Cerebellar nuclear complex (tissue), 1 donor: ENCODE measurements at regions not wholly inside any gene's neighbourhood (a gene's known extent, or its start where the extent isn't known, plus 50 kb on each side); places are given as distances from the start of the nearest gene placed in this dataset.

Experiments
- DNase-seq, 2 experiments: peaks; one replicate each; lab custom pipeline; 2025; lab: John Stamatoyannopoulos, UW

DNA sequence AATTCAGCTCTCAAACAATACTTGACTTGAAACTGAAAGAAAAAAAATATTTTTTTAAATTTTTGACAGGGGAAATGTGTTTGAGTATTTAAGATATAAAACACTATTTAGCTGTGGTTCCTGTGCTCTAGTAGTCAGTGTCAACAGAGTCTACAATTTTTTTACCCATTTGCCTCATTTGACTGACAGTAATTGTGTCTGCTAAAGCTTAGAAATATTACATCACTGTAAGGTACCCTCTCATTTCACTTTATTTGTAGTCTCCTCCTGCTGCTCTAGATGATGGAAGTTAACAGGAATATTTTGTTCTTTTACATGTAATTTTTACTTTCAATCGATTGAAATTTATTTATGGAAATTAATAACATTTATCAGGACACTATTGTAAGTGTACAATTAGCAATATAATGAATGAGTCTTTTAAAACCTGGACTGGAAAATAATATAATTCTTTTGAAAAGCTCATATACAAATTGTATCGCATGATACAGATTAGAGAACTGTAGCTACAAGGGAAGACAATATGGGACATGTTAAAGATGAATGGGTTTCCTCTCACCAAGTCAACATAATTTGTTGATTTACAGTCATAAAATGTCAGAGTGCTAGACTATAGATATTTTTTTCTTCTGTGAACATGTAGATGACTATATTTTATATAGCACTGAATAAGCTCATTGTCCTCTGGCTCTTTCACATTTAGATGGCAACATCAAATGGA is 1186.5 kb upstream of the ADGRL3 start:
- DNase-seq, result no peak

DNA sequence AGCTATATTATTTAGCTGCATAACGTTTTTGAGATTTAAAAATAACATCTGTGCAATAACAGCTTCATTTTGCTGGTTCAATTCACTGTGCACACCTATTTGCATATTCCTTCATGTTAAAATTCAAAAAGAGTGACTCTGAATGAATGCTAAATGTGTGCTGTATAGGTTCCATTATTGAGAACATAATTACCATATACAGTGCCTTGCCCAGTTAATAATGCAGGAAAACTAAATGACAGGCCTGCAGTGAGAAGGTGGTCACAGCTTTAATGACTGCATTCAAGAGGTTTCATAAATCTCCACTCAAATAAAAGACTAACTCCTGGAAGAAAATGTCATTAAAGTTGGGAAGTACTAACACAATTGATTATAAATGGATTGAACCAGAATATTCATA is 1183.2 kb upstream of the ADGRL3 start:
- no peak for DNase-seq

DNA sequence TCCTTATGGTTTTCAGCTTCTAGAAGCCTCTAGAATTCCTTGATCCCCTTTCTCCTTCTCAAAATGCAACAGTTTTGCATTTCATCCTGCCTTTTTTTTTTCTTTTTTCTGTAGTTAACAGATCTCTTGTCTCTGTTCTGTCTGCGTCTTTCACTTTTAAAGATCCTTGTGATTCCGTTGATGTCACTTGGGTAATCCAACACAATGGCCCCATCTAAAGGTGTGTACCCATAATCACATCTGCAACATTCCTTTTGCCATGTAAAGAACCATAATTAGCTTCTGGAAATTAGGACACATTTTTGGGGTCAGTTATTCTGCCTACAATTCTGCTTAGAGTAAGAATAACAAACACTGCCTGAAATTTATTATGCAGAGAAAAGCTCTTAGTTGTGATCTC is 1180.9 kb upstream of the ADGRL3 start:
- DNase-seq, result no peak

DNA sequence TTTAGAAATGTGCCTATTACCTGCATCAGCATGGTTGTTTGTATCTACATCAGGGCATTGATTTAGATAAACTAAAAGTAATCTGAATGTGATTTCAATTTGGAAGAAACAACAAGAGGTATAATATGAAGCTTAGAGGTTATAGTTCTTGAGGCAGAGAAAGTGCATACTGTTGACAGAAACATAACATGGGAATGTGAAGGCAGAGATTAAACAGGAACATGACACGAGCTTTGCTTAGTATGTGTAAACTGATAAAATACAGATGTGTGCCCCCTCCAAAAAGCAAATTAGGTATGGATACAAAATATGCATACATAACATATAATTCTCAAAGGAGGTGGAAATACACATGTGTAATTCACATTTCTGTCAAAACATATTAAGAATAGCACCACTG is 1180.2 kb upstream of the ADGRL3 start:
- DNase-seq, result no peak

DNA sequence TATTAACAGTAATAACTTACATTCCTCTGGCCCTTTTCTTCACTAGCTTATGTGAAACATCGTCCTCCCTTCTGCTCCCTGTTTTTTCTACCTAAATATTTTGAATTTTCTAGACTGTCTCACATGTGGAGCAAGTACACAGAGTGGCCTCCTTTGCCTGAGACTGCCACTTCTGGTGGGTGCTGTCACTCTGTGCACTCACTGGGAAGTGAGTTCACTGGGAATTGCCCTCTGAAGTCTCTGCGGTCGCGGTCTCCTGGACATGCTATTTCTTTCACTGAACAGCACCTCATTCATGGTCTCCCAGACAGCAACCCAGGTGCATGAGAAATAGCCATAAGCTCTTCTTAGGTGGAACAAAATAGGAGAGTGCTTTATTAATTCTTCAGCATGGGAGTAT is 1179.7 kb upstream of the ADGRL3 start:
- DNase-seq, result no peak

DNA sequence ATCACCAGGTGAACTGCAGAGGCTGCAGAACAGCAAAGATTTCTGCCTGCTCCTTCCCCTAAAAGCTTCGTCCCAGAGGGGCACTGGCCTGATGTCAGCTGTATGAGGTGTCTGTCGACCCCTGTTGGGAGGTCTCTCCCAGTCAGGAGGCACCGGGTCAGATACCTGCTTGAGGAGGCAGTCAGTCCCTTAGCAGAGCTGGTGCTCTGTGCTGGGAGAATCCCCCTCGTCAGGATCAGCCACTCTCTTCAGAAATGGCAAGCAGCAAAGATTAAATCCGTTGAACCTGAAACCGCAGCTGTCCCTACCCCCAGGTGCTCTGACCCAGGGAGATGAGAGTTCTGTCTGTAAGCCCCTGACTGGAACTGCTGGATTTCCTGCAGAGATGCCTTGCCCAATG is 1166.3 kb upstream of the ADGRL3 start:
- no peak for DNase-seq

DNA sequence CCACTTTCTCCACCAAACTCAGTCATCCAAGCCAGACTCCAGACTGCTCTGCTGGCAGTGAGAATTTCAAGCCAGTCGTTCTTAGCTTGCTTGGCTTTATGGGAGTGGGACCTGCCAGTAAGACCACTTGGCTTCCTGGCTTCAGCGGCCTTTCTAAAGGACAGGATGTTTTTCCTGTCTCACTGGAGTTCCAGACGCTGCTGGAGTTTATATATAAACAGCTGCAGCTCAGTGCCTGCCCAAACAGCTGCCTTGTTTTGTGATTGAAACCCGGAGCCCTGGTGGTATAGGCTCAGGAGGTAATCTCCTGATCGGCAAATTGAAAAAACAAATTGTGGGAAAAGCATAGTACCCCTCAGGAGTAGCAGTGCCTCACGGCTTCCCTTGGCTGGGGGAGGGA is 1165.8 kb upstream of the ADGRL3 start:
- no peak for DNase-seq

DNA sequence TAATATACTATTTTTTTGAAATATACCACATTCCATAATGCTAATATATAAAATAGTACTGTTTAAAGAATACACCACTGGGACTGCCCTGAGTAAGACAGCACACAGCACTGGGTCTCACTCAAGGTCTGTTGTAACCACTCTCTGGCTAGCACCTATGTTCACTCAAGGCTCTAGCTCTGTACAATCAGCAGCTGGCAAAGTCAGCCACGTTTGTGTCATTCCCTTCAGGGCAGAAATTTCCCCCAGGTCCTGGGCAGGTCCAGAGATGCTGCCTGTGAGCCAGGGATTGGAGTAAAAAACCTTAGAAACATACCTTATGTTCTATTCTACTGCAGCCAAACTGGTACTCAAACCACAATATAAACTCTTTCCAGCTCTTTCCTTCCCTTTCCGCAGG is 1160.2 kb upstream of the ADGRL3 start:
- DNase-seq, result no peak

DNA sequence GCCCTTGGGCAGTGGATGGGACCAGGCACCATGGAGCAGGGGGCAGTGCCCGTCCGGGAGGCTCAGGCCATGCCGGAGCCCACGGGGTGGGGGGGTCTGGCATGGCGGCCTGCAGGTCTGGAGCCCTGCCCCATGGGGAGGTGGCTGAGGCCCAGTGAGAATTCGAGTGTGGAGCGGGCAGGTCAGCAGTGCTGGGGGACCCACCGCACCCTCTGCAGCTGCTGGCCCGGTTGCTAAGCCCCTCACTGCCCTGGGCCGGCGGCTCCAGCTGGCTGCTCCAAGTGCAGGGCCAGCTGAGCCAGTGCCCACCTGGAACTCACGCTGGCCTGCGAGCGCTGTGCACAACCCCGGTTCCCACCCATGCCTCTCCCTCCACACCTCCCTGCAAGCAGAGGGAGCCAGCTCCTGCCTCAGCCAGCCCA is 1157.9 kb upstream of the ADGRL3 start:
- no peak for DNase-seq

DNA sequence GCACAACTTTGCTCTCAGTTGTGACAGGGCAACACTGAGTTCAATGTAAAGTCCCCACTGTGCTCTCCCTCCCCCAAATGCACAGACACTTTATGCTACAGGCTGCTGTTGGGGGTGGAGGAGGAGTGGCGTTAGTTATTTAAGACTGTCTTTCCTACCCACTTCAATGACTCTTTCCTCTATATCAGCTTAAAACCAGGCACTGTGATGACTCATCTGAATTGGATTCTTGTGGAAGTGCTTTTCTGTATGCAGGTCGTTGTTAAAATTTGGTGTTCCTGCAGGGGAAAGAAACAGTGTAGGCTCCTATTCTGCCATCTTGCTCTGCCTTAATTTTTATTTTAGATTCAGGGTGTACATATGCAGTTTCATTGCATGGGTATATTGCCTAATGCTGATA is 1157.2 kb upstream of the ADGRL3 start:
- no peak for DNase-seq

DNA sequence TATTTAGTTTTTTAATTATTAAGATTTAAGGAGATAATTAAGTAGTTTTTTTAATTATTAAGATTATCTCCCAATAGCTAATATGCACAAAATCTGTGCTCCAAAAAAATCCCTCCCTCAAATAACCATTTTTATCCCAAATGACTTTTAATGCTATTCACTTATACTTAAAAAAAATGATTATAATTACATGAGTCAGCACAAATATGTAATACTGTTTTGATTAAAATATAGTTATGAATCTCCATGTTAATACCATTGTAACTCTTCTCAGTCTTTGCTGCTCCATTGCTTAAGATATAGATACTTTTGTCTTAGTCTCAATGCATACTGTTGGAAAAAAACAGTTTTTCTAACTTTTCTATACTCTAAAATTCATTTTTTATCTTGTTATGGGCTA is 1121.1 kb upstream of the ADGRL3 start:
- DNase-seq, result no peak

DNA sequence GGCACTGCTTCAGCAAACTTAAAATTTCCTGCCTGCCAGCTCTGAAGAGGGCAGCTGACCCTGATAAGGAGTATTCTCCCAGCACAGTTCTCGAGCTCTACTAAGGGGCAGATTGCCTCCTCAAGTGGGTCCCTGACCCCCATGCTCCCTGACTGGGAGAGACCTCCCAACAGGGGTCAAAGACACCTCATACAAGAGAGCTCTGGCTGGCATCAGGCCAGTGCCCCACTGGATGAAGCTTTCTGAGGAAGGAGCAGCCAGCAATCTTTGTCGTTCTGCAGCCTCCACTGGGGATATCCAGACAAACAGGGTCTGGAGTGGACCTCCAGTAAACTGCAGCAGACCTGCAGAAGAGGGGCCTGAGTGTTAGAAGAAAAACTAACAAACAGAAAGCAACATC is 1118.3 kb upstream of the ADGRL3 start:
- no peak for DNase-seq

DNA sequence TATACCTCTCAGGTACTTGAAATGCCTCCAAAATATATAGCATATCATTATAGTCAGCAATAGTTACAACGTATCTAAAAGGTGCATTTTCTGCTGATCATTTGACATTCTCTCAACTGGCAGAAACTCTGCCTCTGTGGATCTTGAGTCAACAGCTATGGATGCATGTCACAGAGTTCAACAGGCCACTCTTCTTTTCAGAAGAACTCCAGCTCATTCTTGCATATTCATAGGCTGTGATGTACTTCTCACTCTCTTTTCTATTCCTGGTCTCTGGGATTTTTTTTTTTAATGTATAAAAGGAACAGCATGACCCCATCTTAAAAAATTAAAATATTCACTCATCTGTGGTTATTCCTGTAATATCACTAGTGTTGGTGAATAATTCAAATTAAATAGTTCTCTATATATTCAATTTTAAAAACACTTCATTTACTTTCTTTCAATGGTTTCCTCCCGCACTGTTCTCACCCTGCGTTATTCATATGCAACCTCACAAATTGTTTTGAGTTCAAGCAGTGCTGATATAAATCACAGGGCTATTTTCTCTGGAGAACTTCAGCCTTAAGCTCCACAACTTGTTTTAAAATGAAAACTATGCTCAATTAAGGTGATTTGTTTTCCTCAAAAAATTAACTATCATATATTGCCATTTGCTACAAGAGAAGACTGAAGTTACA is 1111.2 kb upstream of the ADGRL3 start:
- DNase-seq, result no peak

DNA sequence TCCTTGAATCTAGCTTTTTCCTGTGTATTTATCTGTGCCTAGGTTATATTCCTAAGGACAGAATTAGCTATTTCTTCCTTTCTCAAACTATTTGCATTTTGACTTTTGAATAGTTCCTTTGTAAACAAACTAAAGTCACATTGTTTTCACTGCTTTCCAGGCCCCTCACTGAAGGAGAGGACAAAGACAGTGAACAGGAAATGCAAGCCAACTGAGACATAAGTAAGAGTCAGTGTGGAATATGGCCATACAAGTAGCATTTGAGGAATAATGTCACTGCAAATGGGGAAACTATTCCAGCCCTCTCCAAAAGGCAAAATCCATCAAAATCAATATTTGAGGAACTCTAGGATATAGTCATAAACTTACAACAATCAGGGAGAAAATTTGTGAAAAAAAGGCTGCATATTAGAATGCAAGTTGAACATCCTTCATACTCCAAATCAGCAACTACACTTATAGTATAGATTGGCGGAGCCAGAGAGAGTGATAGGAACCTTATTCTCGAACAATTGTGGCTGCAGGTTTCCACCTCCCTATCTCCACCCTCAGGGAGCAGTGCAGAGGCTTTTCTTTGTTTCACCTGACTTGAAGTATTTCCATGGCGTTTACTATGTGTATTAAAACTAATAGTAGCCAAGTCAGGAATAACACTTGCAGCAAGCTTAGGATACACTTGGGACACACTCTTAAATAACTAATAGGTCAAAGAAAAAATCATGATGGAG is 1110.4 kb upstream of the ADGRL3 start:
- DNase-seq, result no peak

DNA sequence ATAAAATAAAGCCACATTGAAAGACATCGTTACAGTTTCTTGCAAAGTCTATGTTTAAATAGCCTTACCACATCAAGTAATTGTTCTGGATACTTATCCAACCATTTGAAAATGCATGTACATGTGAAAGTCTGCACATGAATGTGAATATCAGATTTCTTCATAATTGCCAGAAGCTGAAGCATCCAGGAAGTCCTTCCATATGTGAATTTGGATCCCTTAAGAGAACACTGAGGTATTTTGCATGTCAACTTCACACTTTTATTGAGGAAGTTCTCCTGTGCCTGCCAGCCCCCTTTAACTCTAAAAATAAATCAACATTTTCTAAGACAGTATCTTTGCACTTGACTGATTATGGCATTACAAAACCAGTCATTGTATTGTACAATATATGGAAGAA is 1103.5 kb upstream of the ADGRL3 start:
- DNase-seq, result no peak

DNA sequence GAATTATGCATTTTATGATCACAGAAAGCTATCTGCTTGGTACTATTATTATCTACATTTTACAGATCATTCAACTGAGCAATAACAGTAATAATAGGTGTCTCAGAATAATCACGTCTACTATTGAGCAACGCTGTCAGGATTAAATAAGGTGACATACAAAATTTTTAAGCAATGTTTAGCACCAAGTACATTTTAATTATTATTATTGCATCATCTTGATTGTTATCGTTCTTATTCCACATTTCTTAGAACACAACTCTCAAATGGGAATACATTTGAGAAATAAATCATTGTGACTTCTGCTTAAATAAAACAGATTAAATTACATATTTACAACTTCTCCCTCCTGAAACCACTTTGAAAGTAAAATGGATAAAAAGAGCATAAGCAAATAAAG is 1083.5 kb upstream of the ADGRL3 start:
- no peak for DNase-seq

DNA sequence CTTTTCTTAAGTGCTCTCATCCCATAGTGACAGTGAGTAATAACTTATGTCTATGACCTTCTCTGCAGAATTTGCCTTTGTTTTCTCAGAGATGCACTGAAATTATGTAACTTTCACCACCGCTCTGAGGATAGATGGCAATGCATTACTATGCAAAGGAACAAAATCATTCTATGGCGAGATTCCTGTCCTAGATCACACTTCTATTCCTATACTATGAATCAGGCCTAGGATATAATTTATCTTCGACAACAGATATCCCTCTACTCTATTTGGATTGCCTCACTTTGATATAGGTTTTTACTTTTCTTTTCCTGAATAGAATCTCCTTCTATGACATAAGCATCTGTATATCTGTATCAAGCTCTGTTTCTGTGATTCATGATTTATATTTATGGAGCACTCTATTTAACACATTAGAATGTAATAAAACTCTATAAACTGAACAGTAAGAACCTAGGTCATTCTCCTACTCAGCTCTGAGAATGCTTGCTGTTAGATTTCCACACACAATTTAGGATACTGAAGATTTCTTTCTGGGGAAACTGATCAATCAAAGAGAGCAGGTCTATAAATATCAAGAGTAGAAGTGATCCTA is 1082.3 kb upstream of the ADGRL3 start:
- no peak for DNase-seq

DNA sequence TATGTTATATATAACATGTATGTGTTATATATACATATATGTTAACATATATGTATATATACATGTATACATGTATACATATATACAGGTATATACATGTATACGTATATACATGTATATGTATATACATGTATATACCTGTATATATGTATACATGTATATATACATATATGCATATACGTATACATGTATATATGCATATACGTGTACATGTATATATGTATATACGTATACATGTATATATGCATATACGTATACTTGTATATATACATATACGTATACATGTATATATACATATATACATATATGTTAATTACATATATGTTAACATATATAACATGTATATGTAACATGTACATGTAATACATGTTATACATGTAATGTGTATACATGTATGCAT is 1077.3 kb upstream of the ADGRL3 start:
- no peak for DNase-seq

DNA sequence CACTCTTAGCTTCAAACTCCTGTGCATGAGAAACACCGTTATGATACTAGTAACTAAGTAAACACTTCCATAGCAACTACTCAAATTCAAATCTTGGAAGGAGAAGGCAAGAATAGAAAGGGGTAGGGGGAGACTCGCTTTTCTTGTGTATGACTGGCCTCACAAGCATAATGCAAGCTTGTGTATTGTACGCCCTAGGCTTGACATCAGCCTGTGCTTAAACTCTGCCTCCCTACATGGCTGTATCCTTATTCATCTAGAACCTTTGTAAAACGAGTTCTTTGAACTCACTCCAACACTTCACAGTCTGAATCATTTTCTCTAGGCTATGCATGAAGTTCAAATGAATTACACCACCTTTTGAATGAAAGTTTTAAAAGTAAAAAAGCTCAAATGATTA is 1071.2 kb upstream of the ADGRL3 start:
- no peak for DNase-seq

DNA sequence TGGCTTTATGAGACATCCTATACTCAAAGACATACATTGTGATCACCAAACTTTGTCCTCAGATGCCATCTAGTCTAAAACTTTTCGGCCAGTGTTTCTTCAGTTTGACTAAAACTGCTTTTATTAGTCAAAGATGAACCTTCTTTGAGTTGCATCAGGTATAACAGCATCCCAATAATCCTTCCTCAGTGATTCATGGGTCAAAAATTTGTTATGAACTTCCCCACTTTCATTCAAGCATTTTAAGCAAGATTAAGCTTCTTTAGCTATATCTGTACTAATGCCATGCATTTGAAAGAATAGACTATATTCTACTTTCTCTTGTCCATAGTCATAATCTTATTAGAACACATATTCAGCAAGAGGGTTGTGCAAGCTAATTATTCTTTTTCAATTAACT is 1070.4 kb upstream of the ADGRL3 start:
- no peak for DNase-seq

DNA sequence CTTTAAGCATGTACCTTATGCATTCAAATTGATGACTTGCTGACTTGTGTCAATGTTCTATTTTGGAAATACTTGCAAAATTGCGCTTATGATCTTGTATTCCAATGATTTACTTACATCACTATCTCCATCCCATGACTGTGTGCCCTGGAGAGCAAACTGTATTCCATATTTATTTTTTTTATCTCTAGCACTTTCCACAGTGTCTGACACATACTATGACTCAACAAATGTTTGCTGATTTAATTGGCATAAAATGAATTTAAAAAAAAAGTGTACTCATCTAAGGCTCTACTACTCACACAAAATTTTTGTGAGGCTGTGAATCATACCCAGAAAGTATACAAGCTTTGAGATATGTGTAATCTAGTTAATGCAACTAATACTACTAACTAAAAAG is 1066.8 kb upstream of the ADGRL3 start:
- no peak for DNase-seq

DNA sequence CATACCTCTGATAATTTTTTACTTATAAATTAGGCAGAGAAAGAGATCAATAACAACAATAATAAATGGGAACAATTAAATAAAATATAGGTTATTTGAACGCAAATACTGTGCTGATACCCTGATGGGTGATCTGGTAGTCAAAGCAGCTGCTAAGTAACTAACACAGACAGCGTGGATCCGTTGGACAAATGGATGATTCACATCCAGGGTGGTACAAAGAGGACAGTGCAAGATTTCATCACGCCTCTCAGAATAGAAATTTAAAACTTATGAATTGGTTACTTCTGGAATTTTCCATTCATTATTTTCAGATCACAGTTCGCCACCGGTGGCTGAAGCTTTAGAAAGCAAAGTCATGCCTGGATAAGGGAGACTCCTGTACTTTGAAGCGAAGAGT is 1066.0 kb upstream of the ADGRL3 start:
- no peak for DNase-seq

DNA sequence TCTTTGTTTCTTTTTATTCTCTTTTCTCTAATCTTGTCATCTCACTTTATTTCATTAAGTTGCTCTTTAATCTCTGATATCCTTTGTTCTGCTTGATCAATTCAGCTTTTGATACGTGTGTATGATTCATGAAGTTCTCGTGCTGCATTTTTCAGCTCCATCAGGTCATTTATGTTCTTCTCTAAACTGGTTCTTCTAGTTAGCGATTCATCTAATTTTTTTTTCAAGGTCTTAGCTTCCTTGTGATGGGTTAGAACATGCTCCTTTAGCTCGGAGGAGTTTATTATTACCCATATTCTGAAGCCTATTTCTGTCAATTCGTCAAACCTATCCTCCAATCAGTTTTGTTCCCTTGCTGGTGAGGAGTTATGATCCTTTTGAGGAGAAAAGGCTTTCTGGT is 1045.0 kb upstream of the ADGRL3 start:
- DNase-seq, result no peak
